Central memory CD8-positive, alpha-beta T cell (primary cell): ENCODE measurements at regions not wholly inside any gene's neighbourhood (a gene's known extent, or its start where the extent isn't known, plus 50 kb on each side); places are given as distances from the start of the nearest gene placed in this dataset.
"Not testable (repeated sequence)": the region's sequence is repeated elsewhere in the genome, so short reads cannot be mapped to it uniquely, and the experiment has no call there.

Experiments used
- ATAC-seq: fragments of 150-1000 bp; cut with Tn5 transposase; replicated peaks from 2 replicates; pipeline ENCODE4 v1.10.0; 2022; ENCODE audit warnings: mild to moderate bottlenecking, moderate FRiP score, moderate number of reproducible peaks; ENCODE audit not compliant: poor library complexity, severe bottlenecking; ENCODE audit errors: extremely low read depth
- DNase-seq, 2 donors: peaks; one replicate each; pipeline ENCODE4 v3.0.0; 2021; ENCODE audit warnings: low spot score in 2 of 2
- H3K27ac Mint-ChIP-seq: one replicate; pipeline ENCODE4 v1.8.0; 2022; ENCODE audit warnings: low read depth, mild to moderate bottlenecking, moderate library complexity, mixed read lengths
- H3K27me3 Mint-ChIP-seq: one replicate; pipeline ENCODE4 v1.8.0; 2022; ENCODE audit warnings: mixed read lengths
- H3K36me3 Mint-ChIP-seq: one replicate; pipeline ENCODE4 v1.8.0; 2022; ENCODE audit warnings: mild to moderate bottlenecking, moderate library complexity, mixed read lengths; ENCODE audit not compliant: insufficient read depth
- H3K4me1 Mint-ChIP-seq: one replicate; pipeline ENCODE4 v1.8.0; 2022; ENCODE audit warnings: mixed read lengths
- H3K4me3 Mint-ChIP-seq: one replicate; pipeline ENCODE4 v1.8.0; 2022; ENCODE audit warnings: mild to moderate bottlenecking, moderate library complexity, mixed read lengths
- H3K9me3 Mint-ChIP-seq: one replicate; pipeline ENCODE4 v1.8.0; 2022; ENCODE audit warnings: mixed read lengths

DNA sequence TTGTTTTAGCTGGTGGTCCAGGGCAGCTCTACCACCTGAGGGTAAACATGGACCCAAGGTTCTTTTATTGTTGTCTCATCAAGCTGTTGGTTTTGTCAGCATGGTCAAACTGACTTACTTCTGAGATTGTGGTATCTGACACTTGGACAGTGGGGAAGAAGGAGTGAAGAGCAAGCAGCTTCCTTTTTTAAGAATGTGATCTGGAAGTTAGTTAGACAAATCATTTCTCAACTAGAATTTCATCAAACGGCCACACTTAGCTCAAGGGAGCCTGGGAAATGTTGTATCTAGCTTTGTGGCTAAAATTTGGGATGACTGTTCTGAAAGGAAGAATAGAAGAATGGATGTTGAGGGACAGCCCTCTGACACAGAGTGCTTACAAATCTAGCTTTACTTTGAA, 215.2 kb downstream of the ZNF621 start:
- DNase-seq (no peak), ATAC-seq (no peak)
- H3K27me3 Mint-ChIP-seq, result peaks cover 38% of the 10 kb centered on the region
- H3K27ac Mint-ChIP-seq, result no peak overlapping the region
- no peaks in the 10 kb centered on the region for H3K36me3 Mint-ChIP-seq
- no peaks in the 10 kb centered on the region for H3K9me3 Mint-ChIP-seq
- no peak overlapping the region for H3K4me3 Mint-ChIP-seq
- H3K4me1 Mint-ChIP-seq, result no peaks in the 10 kb centered on the region

DNA sequence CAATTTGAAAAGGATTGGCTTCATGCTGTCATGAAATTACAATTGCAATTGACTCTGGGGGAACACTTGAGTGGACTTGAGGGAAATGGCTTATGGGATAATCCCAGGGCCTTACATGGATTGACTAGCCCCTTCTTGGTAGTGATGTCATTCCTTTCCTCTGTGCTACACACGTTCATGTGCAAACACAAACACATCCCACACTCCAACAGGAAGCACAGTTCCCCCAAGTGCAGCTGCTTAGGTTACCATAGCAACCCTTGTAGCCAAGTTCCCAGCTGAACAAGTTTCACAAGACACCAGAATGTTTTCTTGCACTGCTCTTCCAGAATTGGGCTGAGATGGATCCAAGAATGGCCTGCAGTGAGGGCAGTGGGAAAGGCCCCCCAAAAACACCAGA, 217.0 kb downstream of the ZNF621 start:
- ATAC-seq (no peak), DNase-seq (no peak)
- no peaks in the 10 kb centered on the region for H3K9me3 Mint-ChIP-seq
- H3K4me1 Mint-ChIP-seq, result no peaks in the 10 kb centered on the region
- no peak overlapping the region for H3K4me3 Mint-ChIP-seq
- H3K27ac Mint-ChIP-seq, result no peak overlapping the region
- peaks cover 40% of the 10 kb centered on the region for H3K27me3 Mint-ChIP-seq
- H3K36me3 Mint-ChIP-seq, result no peaks in the 10 kb centered on the region

DNA sequence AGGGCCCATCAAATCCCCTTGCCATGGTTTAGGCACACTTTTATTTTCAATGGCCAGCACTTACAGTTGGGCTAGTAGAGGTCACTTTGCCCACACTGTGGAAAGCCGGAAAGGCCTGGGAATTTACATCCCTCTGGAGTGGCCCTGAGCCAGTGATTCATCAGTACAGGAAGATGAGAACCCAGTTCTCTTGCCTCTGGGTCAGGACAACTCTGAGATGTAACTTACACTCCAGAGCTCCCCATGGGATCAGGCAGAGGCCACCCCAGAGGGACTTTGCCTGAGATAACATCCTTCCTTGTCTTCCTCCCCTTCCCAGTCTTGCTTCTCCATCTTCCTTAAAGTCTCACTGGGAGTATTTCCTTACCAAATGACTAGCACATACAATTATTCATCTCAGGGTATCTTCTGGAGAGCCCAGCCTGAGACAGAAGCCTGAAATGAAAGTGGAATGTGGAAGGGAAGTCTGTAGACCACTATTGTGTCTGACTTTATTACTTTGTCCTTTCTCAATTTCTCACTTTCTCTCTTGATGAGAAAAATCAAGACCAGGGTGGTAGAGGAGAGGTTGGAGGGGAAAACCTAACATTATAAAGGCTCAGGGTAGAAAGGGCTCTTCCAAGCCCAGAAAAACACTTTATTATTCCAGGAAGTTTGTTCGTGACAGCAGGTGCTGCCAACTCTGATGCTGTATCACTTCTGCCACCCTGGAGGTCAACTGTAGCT, 220.8 kb downstream of the ZNF621 start:
- Mint-ChIP-seq H3K4me1 (no peaks in the 10 kb centered on the region), H3K9me3 (no peaks in the 10 kb centered on the region), H3K36me3 (no peaks in the 10 kb centered on the region), H3K27ac (no peak overlapping the region), H3K27me3 (peaks cover 47% of the 10 kb centered on the region), H3K4me3 (no peak overlapping the region)
- ATAC-seq, result no peak
- no peak for DNase-seq

DNA sequence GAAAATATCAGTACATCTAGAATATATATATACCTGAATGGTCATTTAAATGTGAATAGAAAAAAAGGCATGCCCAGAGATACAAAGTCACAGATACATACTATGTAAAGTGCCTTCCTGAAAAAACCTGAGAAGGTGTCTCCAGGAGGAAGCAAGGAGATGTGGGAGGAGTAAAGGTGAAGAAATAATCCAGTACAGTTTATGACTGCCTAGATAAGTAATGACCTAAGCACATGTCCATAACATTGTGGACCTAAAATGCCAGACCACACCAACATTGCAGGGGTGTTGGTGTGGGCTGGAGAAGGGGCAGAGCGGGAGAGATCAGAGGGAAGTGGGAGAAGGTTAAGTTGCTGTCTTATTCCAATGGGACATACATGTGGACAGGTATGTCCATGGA, 226.9 kb downstream of the ZNF621 start:
- Mint-ChIP-seq H3K36me3 (no peaks in the 10 kb centered on the region), H3K27ac (no peak overlapping the region), H3K4me1 (no peaks in the 10 kb centered on the region), H3K9me3 (no peaks in the 10 kb centered on the region), H3K4me3 (no peak overlapping the region), H3K27me3 (peaks cover 34% of the 10 kb centered on the region)
- no peak for ATAC-seq
- no peak for DNase-seq

DNA sequence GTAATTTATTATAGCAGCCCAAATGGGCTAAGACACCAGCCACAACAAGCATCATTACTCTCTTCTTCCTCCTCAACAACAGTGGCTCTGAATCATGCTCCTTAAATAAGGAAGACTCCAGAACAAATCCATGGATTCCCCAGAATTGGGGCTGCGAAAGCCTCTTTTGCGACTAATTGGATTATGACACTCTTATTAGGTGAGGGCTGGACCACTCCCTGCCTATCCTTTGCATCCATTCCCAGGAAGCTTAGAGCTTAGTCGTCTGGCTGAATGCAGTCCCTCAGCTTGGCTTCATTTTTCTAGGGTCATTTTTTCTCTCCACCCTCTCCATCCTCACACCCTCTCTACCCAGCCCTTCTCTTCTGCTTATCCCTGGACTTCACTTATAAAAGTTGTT, 227.7 kb downstream of the ZNF621 start:
- no peak overlapping the region for H3K27ac Mint-ChIP-seq
- DNase-seq (no peak), ATAC-seq (no peak)
- H3K36me3 Mint-ChIP-seq, result no peaks in the 10 kb centered on the region
- peaks cover 34% of the 10 kb centered on the region for H3K27me3 Mint-ChIP-seq
- H3K4me3 Mint-ChIP-seq, result no peak overlapping the region
- H3K9me3 Mint-ChIP-seq, result no peaks in the 10 kb centered on the region
- no peaks in the 10 kb centered on the region for H3K4me1 Mint-ChIP-seq

DNA sequence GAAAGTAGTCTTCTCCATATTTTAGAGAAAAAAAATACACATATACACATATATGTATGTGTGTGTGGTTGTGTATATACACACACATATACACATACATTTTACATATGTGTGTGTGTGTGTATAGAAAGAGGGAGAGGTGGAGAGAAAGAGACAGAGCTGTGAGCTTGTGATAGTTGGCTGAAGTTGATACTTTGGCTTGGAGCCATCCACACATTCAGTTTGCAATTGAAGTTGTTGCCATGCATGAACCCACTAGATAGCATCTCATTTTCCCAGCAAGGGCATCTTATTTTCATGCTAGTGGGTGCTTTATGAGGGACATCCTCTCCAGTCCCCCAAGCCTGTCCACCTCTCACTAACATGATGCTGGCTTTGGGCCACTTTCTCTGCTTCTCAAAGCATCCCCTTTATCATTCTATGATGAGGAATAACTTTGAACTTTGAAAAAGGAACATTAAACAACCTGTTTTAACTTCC, 228.6 kb downstream of the ZNF621 start:
- no peaks in the 10 kb centered on the region for H3K36me3 Mint-ChIP-seq
- no peak overlapping the region for H3K4me3 Mint-ChIP-seq
- peaks cover 34% of the 10 kb centered on the region for H3K27me3 Mint-ChIP-seq
- no peak overlapping the region for H3K27ac Mint-ChIP-seq
- H3K9me3 Mint-ChIP-seq, result no peaks in the 10 kb centered on the region
- no peak for DNase-seq
- no peak for ATAC-seq
- H3K4me1 Mint-ChIP-seq, result no peaks in the 10 kb centered on the region

DNA sequence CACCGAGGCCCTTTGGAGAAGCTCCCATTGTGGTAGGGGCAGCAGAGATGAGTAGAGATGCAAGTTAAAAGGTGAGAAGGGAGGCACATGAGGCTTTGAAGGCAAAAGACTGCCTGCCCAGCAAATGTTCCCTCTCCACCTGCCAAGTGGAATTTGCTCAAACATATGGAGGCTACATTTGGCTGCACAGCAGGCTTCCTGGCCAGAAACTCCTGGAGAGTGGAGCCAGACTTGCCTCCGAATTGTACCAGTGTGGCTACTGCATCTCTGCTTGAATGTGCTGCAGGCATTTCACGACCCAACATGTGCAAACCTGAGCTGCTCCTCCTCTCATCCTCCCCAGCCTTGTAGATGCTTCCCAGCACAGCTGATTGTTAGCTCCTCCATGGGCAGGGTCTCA, 229.2 kb downstream of the ZNF621 start:
- Mint-ChIP-seq H3K9me3 (no peaks in the 10 kb centered on the region), H3K36me3 (no peaks in the 10 kb centered on the region), H3K4me3 (no peak overlapping the region), H3K4me1 (no peaks in the 10 kb centered on the region), H3K27me3 (peaks cover 34% of the 10 kb centered on the region), H3K27ac (no peak overlapping the region)
- ATAC-seq (no peak), DNase-seq (no peak)

DNA sequence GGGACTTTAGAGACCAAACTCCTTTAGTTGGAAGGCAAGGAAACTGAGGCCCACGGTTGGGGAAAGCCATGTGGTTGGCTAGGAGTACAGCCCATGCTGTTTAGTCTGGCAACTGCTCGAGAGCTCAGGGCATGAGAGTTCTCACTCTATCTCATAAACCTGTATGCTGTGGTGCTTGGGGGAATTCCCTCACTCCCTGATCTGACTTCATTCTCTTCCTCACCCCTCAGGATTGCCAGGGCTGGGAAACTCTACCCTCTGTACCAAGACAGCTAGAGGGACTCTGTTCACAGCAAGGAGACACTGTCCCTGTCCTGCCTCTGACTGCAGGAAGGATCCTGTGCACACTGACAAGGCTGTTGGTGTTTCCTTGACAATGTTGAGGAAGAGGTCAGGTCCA, 230.2 kb downstream of the ZNF621 start:
- H3K27me3 Mint-ChIP-seq, result peaks cover 27% of the 10 kb centered on the region
- no peak for ATAC-seq
- no peak overlapping the region for H3K4me3 Mint-ChIP-seq
- H3K27ac Mint-ChIP-seq, result no peak overlapping the region
- DNase-seq, result no peak
- H3K4me1 Mint-ChIP-seq, result no peaks in the 10 kb centered on the region
- no peaks in the 10 kb centered on the region for H3K9me3 Mint-ChIP-seq
- no peaks in the 10 kb centered on the region for H3K36me3 Mint-ChIP-seq

DNA sequence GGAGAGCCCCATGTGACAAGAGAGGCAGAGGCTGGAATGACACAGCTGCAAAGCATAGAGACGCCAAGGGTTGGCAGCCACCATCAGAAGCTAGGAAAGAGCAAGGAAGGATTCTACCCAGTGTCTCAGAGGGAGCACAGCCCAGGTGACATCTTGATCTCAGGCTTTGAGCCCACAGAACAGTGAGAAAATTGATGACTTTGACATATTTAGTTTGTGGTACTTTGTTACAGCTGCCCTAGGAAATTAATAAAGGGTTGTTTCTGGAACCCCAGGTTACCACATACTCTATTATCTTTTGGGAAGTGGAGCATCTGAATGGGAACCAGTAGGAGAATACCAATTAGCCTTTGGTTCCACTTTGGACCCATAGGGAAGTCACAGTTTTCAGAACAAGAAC, 231.7 kb downstream of the ZNF621 start:
- Mint-ChIP-seq H3K4me3 (no peak overlapping the region), H3K27me3 (peaks cover 21% of the 10 kb centered on the region), H3K27ac (no peak overlapping the region), H3K4me1 (no peaks in the 10 kb centered on the region), H3K36me3 (no peaks in the 10 kb centered on the region), H3K9me3 (no peaks in the 10 kb centered on the region)
- ATAC-seq (no peak), DNase-seq (no peak)

DNA sequence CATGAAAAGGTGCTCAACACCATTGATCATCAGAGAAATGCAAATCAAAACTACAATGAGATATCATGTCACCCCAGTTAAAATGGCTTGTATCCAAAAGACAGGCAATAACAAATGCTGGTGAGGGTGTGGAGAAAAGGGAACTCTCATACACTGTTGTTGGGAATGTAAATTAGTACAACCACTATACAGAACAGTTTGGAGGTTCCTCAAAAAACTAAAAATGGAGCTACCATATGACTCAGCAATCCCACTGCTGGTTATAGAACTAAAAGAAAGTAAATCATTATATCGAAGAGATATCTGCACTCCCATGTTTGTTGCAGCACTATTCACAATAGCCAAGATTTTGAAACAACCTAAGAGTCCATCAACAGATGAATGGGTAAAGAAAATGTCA, 238.0 kb downstream of the ZNF621 start:
- not testable (repeated sequence) for H3K4me3 Mint-ChIP-seq, DNase-seq, H3K36me3 Mint-ChIP-seq, H3K4me1 Mint-ChIP-seq, ATAC-seq, H3K27ac Mint-ChIP-seq, H3K9me3 Mint-ChIP-seq
- H3K27me3 Mint-ChIP-seq, result peaks cover 22% of the 10 kb centered on the region

DNA sequence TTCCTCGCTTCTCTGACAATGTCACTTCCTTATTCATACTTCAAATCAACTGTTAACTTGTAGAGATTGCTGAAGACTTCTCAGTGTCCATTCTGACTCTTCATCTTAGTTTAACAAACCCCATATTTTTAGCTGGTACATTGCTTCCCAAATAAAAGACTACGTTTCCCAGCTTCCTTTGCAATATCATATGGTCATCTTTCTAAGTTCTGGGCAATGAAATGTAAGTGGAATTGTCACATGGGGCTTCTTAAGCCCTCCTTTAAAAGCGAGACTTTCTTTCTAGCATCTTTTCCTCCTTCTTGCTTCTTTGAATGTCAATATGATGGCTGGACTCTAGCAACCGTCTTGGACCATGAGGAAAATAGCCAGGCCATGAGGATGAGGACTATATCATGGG, 239.0 kb downstream of the ZNF621 start:
- no peaks in the 10 kb centered on the region for H3K9me3 Mint-ChIP-seq
- DNase-seq, result no peak
- H3K4me1 Mint-ChIP-seq, result no peaks in the 10 kb centered on the region
- H3K36me3 Mint-ChIP-seq, result no peaks in the 10 kb centered on the region
- no peak for ATAC-seq
- H3K4me3 Mint-ChIP-seq, result no peak overlapping the region
- peaks cover 21% of the 10 kb centered on the region for H3K27me3 Mint-ChIP-seq
- H3K27ac Mint-ChIP-seq, result no peak overlapping the region

DNA sequence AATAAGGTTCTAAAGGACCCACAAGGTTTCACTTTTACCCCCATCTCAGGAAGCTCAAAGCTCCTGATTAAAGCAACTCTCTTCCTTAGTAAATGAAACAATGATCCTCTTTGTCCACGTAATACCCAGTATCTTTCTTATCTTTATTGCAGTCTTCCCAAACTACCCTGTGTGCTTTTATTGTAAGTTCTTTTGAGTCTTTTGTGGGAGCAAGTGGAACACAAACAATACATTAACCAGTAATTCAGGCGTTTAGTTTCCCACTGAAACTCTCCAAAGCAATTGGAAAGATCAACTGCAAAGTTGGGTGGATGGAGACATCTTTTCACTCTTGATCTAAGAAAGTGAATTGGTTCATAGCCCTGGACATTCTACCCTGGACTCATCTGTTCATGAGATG, 240.0 kb downstream of the ZNF621 start:
- ATAC-seq (no peak), DNase-seq (no peak)
- H3K27ac Mint-ChIP-seq, result no peak overlapping the region
- no peaks in the 10 kb centered on the region for H3K9me3 Mint-ChIP-seq
- H3K36me3 Mint-ChIP-seq, result no peaks in the 10 kb centered on the region
- H3K4me3 Mint-ChIP-seq, result no peak overlapping the region
- peaks cover 21% of the 10 kb centered on the region for H3K27me3 Mint-ChIP-seq
- H3K4me1 Mint-ChIP-seq, result no peaks in the 10 kb centered on the region

DNA sequence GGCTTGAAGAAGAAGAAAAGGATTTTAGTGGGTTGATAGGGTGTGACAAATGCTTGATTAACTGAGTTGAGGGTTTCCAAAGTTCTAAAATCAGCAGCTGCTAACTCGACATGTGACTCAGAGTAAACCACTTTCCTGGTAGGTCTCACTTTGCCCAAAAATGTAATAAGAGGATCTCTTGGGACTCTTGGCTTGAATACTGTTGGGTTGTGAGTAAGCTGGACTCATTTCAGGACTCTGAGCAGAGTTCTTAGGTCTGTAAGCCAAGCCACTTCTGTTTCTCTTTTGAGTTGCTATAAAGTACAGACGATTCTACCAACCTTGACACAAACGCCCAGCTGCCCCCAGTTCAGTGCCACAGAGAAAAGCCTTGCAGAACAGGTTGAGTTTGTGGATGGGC, 241.1 kb downstream of the ZNF621 start:
- no peaks in the 10 kb centered on the region for H3K36me3 Mint-ChIP-seq
- no peak overlapping the region for H3K27ac Mint-ChIP-seq
- no peak overlapping the region for H3K4me3 Mint-ChIP-seq
- ATAC-seq, result no peak
- H3K27me3 Mint-ChIP-seq, result peaks cover 29% of the 10 kb centered on the region
- no peaks in the 10 kb centered on the region for H3K4me1 Mint-ChIP-seq
- DNase-seq, result no peak
- H3K9me3 Mint-ChIP-seq, result no peaks in the 10 kb centered on the region
